Breast epithelium (tissue), 3 donors: ENCODE measurements at regions not wholly inside any gene's neighbourhood (a gene's known extent, or its start where the extent isn't known, plus 50 kb on each side); places are given as distances from the start of the nearest gene placed in this dataset.
"Not testable (repeated sequence)": the region's sequence is repeated elsewhere in the genome, so short reads cannot be mapped to it uniquely, and the experiment has no call there.

ENCODE experiments used
- CTCF ChIP-seq, 3 donors: fragments of 450-650 bp; IDR thresholded peaks; one replicate each; pipeline ENCODE4 v1.5.1; 2016 to 2017; ENCODE audit warnings: antibody characterized with exemption in 3 of 3, mild to moderate bottlenecking in 3 of 3, moderate library complexity in 3 of 3
- POLR2AphosphoS5 ChIP-seq, 3 donors: sonication (generic); formaldehyde crosslinking; IDR thresholded peaks; one replicate each; pipeline ENCODE4 v1.6.1; 2017; ENCODE audit warnings: antibody characterized with exemption in 3 of 3

DNA sequence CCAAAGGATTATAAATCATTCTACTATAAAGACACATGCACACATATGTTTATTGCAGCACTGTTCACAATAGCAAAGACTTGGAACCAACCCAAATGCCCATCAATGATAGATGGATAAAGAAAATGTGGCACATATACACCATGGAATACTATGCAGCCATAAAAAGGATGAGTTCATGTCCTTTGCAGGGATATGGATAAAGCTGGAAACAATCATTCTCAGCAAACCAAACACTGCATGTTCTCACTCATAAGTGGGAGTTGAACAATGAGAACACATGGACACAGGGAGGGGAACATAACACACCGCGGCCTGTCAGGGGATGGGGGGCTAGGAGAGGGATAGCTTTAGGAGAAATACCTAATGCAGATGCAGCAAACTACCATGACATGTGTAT, 135.1 kb upstream of the PDE4B start:
- TF ChIP-seq CTCF, POLR2AphosphoS5 (IDR thresholded peaks at IDR 0.05): not testable (repeated sequence)
